HEK293 (cell line): ENCODE measurements at regions not wholly inside any gene's neighbourhood (a gene's known extent, or its start where the extent isn't known, plus 50 kb on each side); places are given as distances from the start of the nearest gene placed in this dataset.

Experiments used
- CTCF ChIA-PET: fragments of 350-600 bp; formaldehyde crosslinking; extraction: SDS; loops from one replicate; lab custom pipeline; 2021; ENCODE audit warnings: antibody characterized with exemption; lab: Yijun Ruan, JAX
- POLR2A ChIA-PET: fragments of 300-600 bp; formaldehyde crosslinking; extraction: SDS; loops from one replicate; lab custom pipeline; 2020; ENCODE audit warnings: antibody characterized with exemption, inconsistent platforms; lab: Yijun Ruan, JAX
- H3K27ac ChIP-seq: fragments of 200-500 bp; sonication (Bioruptor generic); 2 replicates; pipeline ENCODE4 v1.5.1; 2014; ENCODE audit warnings: low read depth, low read length, control low read depth, inconsistent platforms; ENCODE audit errors: extremely low read depth
- H3K36me3 ChIP-seq, 2 experiments: fragments of 200-500 bp in 1 of 2; sonication (Bioruptor generic) in 1 of 2; 1 replicate in 1 of 2; 2 replicates in 1 of 2; pipeline ENCODE4 v1.5.1; 2014 to 2017; ENCODE audit warnings: inconsistent platforms in 2 of 2, low read length in 2 of 2; ENCODE audit not compliant: control insufficient read depth in 2 of 2, insufficient read depth in 1 of 2
- H3K4me1 ChIP-seq: fragments of 200-500 bp; sonication (Bioruptor generic); 2 replicates; pipeline ENCODE4 v1.5.1; 2014; ENCODE audit warnings: mild to moderate bottlenecking, low read length, inconsistent platforms; ENCODE audit not compliant: control insufficient read depth, insufficient read depth
- H3K4me3 ChIP-seq: 2 replicates; pipeline ENCODE4 v1.5.1; 2011; ENCODE audit warnings: low read depth, mild to moderate bottlenecking, control low read depth, low read length, moderate library complexity
- H3K9me3 ChIP-seq: fragments of 200-500 bp; sonication (Bioruptor generic); 2 replicates; pipeline ENCODE4 v1.5.1; 2014; ENCODE audit warnings: low read depth, low read length, inconsistent platforms; ENCODE audit not compliant: control insufficient read depth, insufficient read depth
- BCL11A ChIP-seq: fragments of 450-650 bp; formaldehyde crosslinking; IDR thresholded peaks from 2 replicates; pipeline ENCODE4 v1.5.1; 2016; ENCODE audit warnings: low read depth, missing biosample characterization, missing genetic modification characterization
- EGR2 ChIP-seq: fragments of 450-650 bp; formaldehyde crosslinking; IDR thresholded peaks from 2 replicates; pipeline ENCODE4 v1.5.1; 2016; ENCODE audit warnings: low read depth, missing biosample characterization, missing genetic modification characterization
- GLI4 ChIP-seq: fragments of 450-650 bp; formaldehyde crosslinking; IDR thresholded peaks from 2 replicates; pipeline ENCODE4 v1.5.1; 2016; ENCODE audit warnings: missing biosample characterization, missing genetic modification characterization
- INSM2 ChIP-seq: fragments of 450-650 bp; formaldehyde crosslinking; IDR thresholded peaks from 2 replicates; pipeline ENCODE4 v1.5.1; 2016; ENCODE audit warnings: missing biosample characterization, missing genetic modification characterization
- KLF9 ChIP-seq: fragments of 450-650 bp; formaldehyde crosslinking; IDR thresholded peaks from 2 replicates; pipeline ENCODE4 v1.5.1; 2016; ENCODE audit warnings: missing biosample characterization, missing genetic modification characterization, low read depth
- MYNN ChIP-seq: fragments of 450-650 bp; formaldehyde crosslinking; IDR thresholded peaks from 2 replicates; pipeline ENCODE4 v1.5.1; 2016; ENCODE audit warnings: missing biosample characterization, missing genetic modification characterization, borderline replicate concordance
- OSR2 ChIP-seq: fragments of 450-650 bp; formaldehyde crosslinking; IDR thresholded peaks from 2 replicates; pipeline ENCODE4 v1.5.1; 2016; ENCODE audit warnings: missing biosample characterization, missing genetic modification characterization
- SALL2 ChIP-seq: fragments of 450-650 bp; formaldehyde crosslinking; IDR thresholded peaks from 2 replicates; pipeline ENCODE4 v1.5.0; 2017; ENCODE audit warnings: missing biosample characterization, mild to moderate bottlenecking, missing genetic modification characterization, borderline replicate concordance
- SP2 ChIP-seq: fragments of 450-650 bp; formaldehyde crosslinking; IDR thresholded peaks from 2 replicates; pipeline ENCODE4 v1.5.1; 2016; ENCODE audit warnings: missing biosample characterization, missing genetic modification characterization
- ZFP37 ChIP-seq: fragments of 450-650 bp; formaldehyde crosslinking; IDR thresholded peaks from 2 replicates; pipeline ENCODE4 v1.5.1; 2016; ENCODE audit warnings: missing biosample characterization, missing genetic modification characterization
- ZNF140 ChIP-seq: fragments of 450-650 bp; formaldehyde crosslinking; IDR thresholded peaks from 2 replicates; pipeline ENCODE4 v1.5.1; 2016; ENCODE audit warnings: missing biosample characterization, missing genetic modification characterization
- ZNF148 ChIP-seq: fragments of 450-650 bp; formaldehyde crosslinking; IDR thresholded peaks from 2 replicates; pipeline ENCODE4 v1.5.0; 2017; ENCODE audit warnings: missing biosample characterization, missing genetic modification characterization, borderline replicate concordance
- ZNF202 ChIP-seq: fragments of 450-650 bp; formaldehyde crosslinking; IDR thresholded peaks from 2 replicates; pipeline ENCODE4 v1.5.1; 2016; ENCODE audit warnings: missing biosample characterization, missing genetic modification characterization, borderline replicate concordance
- ZNF211 ChIP-seq: fragments of 450-650 bp; formaldehyde crosslinking; IDR thresholded peaks from 2 replicates; pipeline ENCODE4 v1.5.1; 2016; ENCODE audit warnings: low read depth, missing biosample characterization, missing genetic modification characterization
- ZNF274 ChIP-seq, 2 experiments: fragments of 200-500 bp in 1 of 2; fragments of 450-650 bp in 1 of 2; sonication (Bioruptor generic) in 1 of 2; formaldehyde crosslinking in 1 of 2; IDR thresholded peaks; 2 replicates each; pipeline versions ENCODE4 v1.5.1 to v1.6.1; 2014 to 2016; ENCODE audit warnings: borderline replicate concordance in 1 of 2, inconsistent platforms in 1 of 2, low read length in 1 of 2, missing biosample characterization in 1 of 2, missing genetic modification characterization in 1 of 2
- ZNF433 ChIP-seq: fragments of 450-650 bp; formaldehyde crosslinking; IDR thresholded peaks from 2 replicates; pipeline ENCODE4 v1.5.1; 2016; ENCODE audit warnings: missing biosample characterization, missing genetic modification characterization, low read depth
- ZNF560 ChIP-seq: fragments of 450-650 bp; formaldehyde crosslinking; IDR thresholded peaks from 2 replicates; pipeline ENCODE4 v1.5.1; 2017; ENCODE audit warnings: missing biosample characterization, missing genetic modification characterization, borderline replicate concordance
- ZNF654 ChIP-seq: fragments of 450-650 bp; formaldehyde crosslinking; IDR thresholded peaks from 2 replicates; pipeline ENCODE4 v1.5.1; 2016; ENCODE audit warnings: low read depth, missing biosample characterization, missing genetic modification characterization
- ZNF692 ChIP-seq: fragments of 450-650 bp; formaldehyde crosslinking; IDR thresholded peaks from 2 replicates; pipeline ENCODE4 v1.5.1; 2016; ENCODE audit warnings: missing biosample characterization, missing genetic modification characterization
- ZNF776 ChIP-seq: fragments of 450-650 bp; formaldehyde crosslinking; IDR thresholded peaks from 2 replicates; pipeline ENCODE4 v1.5.0; 2017; ENCODE audit warnings: missing biosample characterization, missing genetic modification characterization, borderline replicate concordance

GRCh38 chr7:86190351-86190750, 453.4 kb upstream of the GRM3 start (continued):
- TF ChIP-seq ZNF692 (tag by site-specific recombination), result no peak

- no peaks in the 10 kb centered on the region for H3K36me3 ChIP-seq
- no peak overlapping the region for H3K4me3 ChIP-seq
- H3K4me1 ChIP-seq, result no peaks in the 10 kb centered on the region
- no peaks in the 10 kb centered on the region for H3K9me3 ChIP-seq
- no peak for TF ChIP-seq INSM2 (tag by site-specific recombination)
- TF ChIP-seq KLF9 (tag by site-specific recombination), result no peak
- TF ChIP-seq ZNF776 (tag by site-specific recombination), result no peak
- H3K27ac ChIP-seq, result no peak overlapping the region
- ChIA-PET CTCF (no interaction called here), POLR2A (interaction anchor here (0.6 kb wide), 1 partner anchor 11 kb away, joined by 4 read pairs; no protein-coding TSS in a partner anchor)
These were observed 462.2 kb upstream of the GRM3 start for GRCh38 chr7:86181474-86181873.

GRCh38 chr7:86164827-86165226, 478.9 kb upstream of the GRM3 start:
- TF ChIP-seq ZNF148 (tag by site-specific recombination) (no peak), ZNF202 (tag by site-specific recombination) (no peak), ZFP37 (no peak), GLI4 (no peak), SALL2 (tag by site-specific recombination) (no peak), ZNF654 (tag by site-specific recombination) (no peak), ZNF560 (no peak), BCL11A (no peak), OSR2 (tag by site-specific recombination) (no peak), ZNF433 (tag by site-specific recombination) (no peak), ZNF274 (IDR thresholded peaks at IDR 0.05; ENCODE audit: low read length) (no peak), ZNF274 (tag by site-specific recombination; IDR thresholded peaks at IDR 0.05; ENCODE audit: borderline replicate concordance) (no peak), SP2 (tag by site-specific recombination) (no peak), ZNF140 (tag by site-specific recombination) (no peak), MYNN (tag by site-specific recombination) (no peak), EGR2 (tag by site-specific recombination) (no peak), INSM2 (tag by site-specific recombination) (no peak), ZNF211 (tag by site-specific recombination) (no peak)
- POLR2A ChIA-PET, result no interaction called here
- Histone ChIP-seq H3K36me3 (no peaks in the 10 kb centered on the region), H3K9me3 (no peaks in the 10 kb centered on the region), H3K4me3 (no peak overlapping the region), H3K4me1 (no peaks in the 10 kb centered on the region), H3K27ac (no peak overlapping the region)
- CTCF ChIA-PET, result no interaction called here
